NOMO-1 treated with dmso at 0.1 percent for 144 hours (cell line): ENCODE measurements at regions not wholly inside any gene's neighbourhood (a gene's known extent, or its start where the extent isn't known, plus 50 kb on each side); places are given as distances from the start of the nearest gene placed in this dataset.

ENCODE experiments used
- DNase-seq: peaks from one replicate; lab custom pipeline; 2025; ENCODE audit not compliant: unreplicated experiment; lab: John Stamatoyannopoulos, UW

DNA sequence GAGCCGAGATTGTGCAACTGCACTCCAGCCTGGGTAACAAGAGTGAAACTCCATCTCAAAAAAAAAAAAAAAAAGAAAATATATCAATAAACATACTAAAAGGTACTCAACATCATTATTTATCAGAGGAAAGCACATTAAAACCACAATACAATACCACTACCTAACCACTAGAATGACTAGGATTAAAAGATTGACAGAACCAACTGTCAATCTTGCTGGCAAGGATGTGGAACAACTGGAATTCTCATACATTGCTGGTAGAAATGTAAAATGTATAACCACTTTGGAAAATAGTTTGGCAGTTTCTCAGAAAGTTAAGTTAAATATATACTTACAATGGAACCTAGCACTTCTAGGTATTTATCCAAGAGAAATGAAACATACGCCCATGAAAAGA is 88.6 kb downstream of the B3GNT2 start:
- no peak for DNase-seq

DNA sequence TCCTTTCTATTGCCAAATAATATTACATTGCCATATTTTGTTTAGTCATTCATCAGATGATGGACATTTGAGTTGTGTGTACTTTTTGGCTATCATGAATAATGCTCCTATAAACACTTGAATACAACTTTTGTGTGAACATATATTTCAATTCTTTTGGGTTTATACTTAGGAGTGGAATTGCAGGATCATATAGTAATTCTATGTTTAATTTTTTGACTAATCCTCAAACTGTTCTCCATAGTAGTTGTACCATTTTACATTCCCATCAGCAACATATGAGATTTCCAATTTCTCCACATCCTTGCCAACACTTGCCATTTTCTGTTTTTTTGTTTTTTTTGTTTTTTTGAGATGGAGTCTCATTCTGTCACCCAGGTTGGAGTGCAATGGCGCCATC is 87.2 kb downstream of the B3GNT2 start:
- no peak for DNase-seq

DNA sequence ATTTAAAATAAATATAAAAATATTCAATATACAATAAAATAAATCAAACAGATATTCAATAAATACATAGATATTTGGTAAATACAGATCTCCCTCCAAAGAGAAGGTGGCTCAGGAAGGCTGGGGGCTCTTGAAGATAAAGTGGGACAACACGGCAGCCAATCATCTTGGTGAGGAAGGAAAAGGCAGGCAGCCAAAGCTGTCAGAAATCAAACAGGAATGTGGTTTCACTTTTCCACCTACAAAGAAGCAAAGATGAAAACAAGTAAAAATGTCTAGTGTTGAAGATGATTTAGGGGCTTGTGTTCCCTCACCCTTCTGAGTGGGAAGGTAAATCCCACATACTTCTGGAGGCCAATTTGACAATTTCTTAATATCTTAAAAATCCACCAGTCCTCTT is 85.7 kb downstream of the B3GNT2 start:
- DNase-seq = no peak

DNA sequence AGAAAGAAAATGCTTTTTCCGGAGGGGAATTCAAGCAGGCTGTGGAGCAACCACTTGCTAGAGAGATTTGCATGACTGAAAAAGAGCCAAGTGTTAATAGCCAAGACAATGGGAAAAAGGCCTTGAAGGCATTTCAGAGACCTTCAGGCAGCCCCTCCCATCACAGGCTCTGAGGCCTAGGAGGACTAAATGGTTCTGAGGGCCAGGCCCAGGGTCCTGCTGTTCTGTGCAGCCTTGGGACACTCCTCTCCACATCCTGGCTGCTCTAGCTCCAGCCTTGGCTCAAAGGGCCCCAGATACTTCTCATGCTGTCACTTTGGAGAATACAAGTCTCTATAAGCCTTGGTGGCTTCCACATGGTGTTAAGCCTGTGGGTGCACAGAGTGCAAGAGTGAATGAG is 81.8 kb downstream of the B3GNT2 start:
- no peak for DNase-seq
